Spinal cord (tissue), 9 donors: ENCODE measurements at regions not wholly inside any gene's neighbourhood (a gene's known extent, or its start where the extent isn't known, plus 50 kb on each side); places are given as distances from the start of the nearest gene placed in this dataset.

ENCODE experiments used
- DNase-seq, 6 donors: peaks; one replicate each; pipeline versions ENCODE4 v3.0.0 to v3.0.0-alpha.2; 2013 to 2015; ENCODE audit warnings: low spot score in 6 of 6, low read depth in 4 of 6
- H3K27ac ChIP-seq: one replicate; pipeline ENCODE4 v1.5.1; 2013; ENCODE audit warnings: low read depth, low read length, control low read depth
- H3K27me3 ChIP-seq: one replicate; pipeline ENCODE4 v1.6.1; 2013; ENCODE audit warnings: low read length; ENCODE audit not compliant: control insufficient read depth, insufficient read depth
- H3K36me3 ChIP-seq: one replicate; pipeline ENCODE4 v1.6.1; 2013; ENCODE audit warnings: low read length; ENCODE audit not compliant: control insufficient read depth, insufficient read depth
- H3K4me1 ChIP-seq: one replicate; pipeline ENCODE4 v1.6.1; 2013; ENCODE audit warnings: low read length; ENCODE audit not compliant: control insufficient read depth, insufficient read depth
- H3K4me3 ChIP-seq: one replicate; pipeline ENCODE4 v1.5.1; 2013; ENCODE audit warnings: low read depth, low read length, control low read depth
- H3K9me3 ChIP-seq: one replicate; pipeline ENCODE4 v1.6.1; 2013; ENCODE audit warnings: low read length; ENCODE audit not compliant: control insufficient read depth, insufficient read depth
- WGBS: methylation state at CpG from one replicate; pipeline ENCODE4 v1.1.5; 2013; ENCODE audit warnings: missing lambda C conversion rate; ENCODE audit not compliant: insufficient coverage; 5-methylcytosine and 5-hydroxymethylcytosine counted together
- donor health status: healthy.

DNA sequence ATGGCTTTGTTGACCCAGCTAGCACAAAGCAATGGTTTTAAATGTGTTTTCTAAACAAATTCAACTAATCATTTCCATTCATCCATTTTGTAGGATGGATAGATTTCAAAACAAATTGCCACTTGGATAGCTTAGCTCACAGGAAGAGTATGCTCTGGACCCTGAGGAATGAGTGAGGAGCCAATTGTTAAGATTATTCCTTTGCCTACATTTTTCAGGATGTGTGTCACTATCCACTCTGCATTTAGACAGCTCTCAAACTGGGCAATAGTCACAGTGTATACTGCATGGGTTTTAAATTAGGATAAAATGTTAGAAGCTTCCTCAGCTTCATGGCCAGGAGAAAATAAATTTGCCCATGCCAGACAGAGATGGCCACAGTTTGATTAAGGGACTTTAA, 605.6 kb upstream of the TEX47 start:
- Histone ChIP-seq H3K27ac (no peak overlapping the region), H3K4me3 (no peak overlapping the region), H3K36me3 (no peaks in the 10 kb centered on the region), H3K9me3 (no peaks in the 10 kb centered on the region), H3K27me3 (no peaks in the 10 kb centered on the region), H3K4me1 (no peaks in the 10 kb centered on the region)
- no peak for DNase-seq

DNA sequence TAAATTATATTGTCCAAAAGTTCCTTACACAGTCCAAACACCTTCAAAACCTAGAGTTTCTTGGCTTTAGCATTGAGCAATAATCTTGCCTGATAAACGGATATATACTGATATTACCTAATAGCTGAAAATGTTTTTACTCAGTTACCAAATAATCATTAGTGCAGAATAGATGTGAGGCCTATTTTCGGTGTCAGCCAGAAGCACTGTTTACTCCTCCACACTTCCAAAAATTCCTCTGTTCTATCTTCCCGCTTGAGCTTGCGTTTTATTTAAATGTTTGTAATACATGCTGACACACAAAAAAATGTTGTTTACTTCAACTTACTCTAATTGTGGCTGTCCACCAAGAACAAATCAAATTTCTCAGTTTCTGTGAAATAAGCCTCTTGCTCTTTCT, 606.2 kb upstream of the TEX47 start:
- H3K27ac ChIP-seq, result no peak overlapping the region
- no peak overlapping the region for H3K4me3 ChIP-seq
- WGBS, result no CpG with 5 or more reads among the region's 4 CpGs
- H3K36me3 ChIP-seq, result no peaks in the 10 kb centered on the region
- no peaks in the 10 kb centered on the region for H3K4me1 ChIP-seq
- no peaks in the 10 kb centered on the region for H3K27me3 ChIP-seq
- no peak for DNase-seq
- no peaks in the 10 kb centered on the region for H3K9me3 ChIP-seq

DNA sequence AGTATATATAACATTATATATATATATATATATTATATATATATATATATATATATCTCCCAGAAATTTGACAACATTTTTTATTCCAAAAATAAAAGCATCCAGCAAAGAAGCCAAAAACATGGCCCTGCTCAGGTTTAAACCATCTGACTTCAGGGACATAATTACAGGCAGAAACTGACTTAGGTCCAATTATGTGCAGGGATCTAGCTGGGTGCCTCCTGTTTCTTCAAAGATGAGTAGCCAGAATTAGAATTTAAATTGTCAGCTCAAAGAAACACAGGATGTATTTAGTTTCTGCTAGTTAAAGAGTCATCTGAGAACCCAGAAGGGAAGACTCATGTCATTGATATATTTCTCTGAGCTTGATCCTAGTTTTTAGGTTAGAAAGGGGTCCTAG, 656.4 kb upstream of the TEX47 start:
- Histone ChIP-seq H3K9me3 (no peaks in the 10 kb centered on the region), H3K4me3 (no peak overlapping the region), H3K27me3 (no peaks in the 10 kb centered on the region), H3K4me1 (no peaks in the 10 kb centered on the region), H3K36me3 (no peaks in the 10 kb centered on the region), H3K27ac (no peak overlapping the region)
- DNase-seq, result peak in 1 of 6 donors; percentile 65

DNA sequence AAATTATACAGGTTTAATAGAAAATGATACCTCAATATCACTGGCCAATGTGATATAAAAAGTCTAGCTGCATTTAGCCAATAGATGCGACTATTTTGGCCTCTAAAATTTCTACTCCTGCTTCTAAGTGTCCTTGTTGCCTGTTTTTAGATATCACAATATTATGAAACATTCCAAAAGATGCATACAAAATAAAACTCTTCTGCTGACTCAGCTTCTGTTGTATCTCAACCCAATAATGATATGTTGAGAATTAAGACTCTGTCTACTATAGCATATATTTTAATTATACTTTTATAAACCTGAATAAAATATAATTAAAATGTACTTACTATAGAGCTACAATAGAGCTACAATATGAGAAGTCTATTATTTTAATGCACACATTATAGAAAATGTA, 661.0 kb upstream of the TEX47 start:
- Histone ChIP-seq H3K9me3 (no peaks in the 10 kb centered on the region), H3K4me3 (no peak overlapping the region), H3K27ac (no peak overlapping the region), H3K36me3 (no peaks in the 10 kb centered on the region), H3K4me1 (no peaks in the 10 kb centered on the region), H3K27me3 (no peaks in the 10 kb centered on the region)
- DNase-seq, result no peak
- no CpG with 5 or more reads among the region's 1 CpG for WGBS

DNA sequence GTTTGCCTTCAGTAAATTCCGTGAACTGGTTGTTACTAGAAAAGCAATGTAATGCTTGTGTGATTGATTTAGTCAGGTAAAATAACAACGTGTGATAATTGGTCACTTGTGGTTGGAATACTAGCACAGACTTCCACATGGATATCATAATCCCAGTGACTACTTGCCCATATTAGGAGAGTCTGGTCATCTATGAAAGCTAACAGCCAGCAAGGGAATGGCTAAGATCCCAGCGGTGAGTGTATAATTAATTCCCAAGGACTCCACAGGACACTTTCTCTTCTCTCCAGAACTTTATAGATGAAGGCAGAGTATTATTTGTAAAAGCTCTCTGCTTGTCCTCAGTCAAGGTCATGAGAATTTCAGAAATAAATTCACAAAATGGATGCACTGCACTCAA, 662.6 kb upstream of the TEX47 start:
- Histone ChIP-seq H3K27me3 (no peaks in the 10 kb centered on the region), H3K36me3 (no peaks in the 10 kb centered on the region), H3K27ac (no peak overlapping the region), H3K4me1 (no peaks in the 10 kb centered on the region), H3K9me3 (no peaks in the 10 kb centered on the region), H3K4me3 (no peak overlapping the region)
- WGBS, result 86% methylated on average over 1 of the region's 3 CpGs
- peak in 1 of 6 donors; percentile 42 for DNase-seq

DNA sequence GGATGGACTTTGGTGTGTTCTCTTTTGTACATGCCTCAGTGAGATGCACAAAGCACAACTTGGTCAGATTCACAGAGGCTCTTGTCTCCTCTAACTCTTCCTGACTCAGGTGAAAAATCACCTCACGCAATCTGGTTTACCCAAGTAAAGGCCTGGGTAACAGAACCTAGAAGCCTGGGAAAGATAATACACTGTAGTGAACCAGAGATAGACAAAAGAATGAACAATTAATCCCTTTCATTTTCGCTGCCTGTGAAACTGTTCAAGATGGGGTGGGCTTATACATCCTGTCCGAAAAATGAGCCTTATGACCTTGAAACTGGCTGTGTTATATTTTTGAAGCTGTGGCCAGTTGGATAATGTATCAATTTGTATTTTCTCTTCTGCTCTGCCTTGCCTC, 678.9 kb upstream of the TEX47 start:
- Histone ChIP-seq H3K27me3 (no peaks in the 10 kb centered on the region), H3K4me1 (no peaks in the 10 kb centered on the region), H3K9me3 (no peaks in the 10 kb centered on the region), H3K27ac (no peak overlapping the region), H3K36me3 (no peaks in the 10 kb centered on the region), H3K4me3 (no peak overlapping the region)
- DNase-seq, result no peak
- no CpG with 5 or more reads among the region's 3 CpGs for WGBS

DNA sequence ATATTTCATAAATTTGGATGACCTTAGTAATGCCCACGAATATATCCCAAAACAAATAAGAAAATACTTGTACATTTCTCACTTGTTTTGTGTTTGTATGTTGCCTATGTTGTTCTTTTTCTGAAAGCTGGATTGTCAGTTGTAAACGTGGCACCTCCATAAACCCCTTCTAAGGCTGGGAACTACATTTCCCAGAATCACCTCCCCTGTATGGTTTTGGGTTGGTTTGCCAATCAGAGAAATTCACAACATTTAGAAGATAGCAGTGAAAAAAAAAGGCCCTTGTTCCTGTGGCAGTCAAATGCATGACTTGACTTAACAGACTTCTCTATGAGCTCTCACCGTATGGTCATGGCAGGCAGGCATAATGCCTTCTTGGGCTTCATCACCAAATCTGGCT, 676.3 kb upstream of the STEAP1 start:
- H3K27me3 ChIP-seq, result no peaks in the 10 kb centered on the region
- H3K36me3 ChIP-seq, result no peaks in the 10 kb centered on the region
- no peaks in the 10 kb centered on the region for H3K4me1 ChIP-seq
- no peak overlapping the region for H3K27ac ChIP-seq
- no peaks in the 10 kb centered on the region for H3K9me3 ChIP-seq
- WGBS, result 100% methylated on average over 1 of the region's 3 CpGs
- DNase-seq, result no peak
- H3K4me3 ChIP-seq, result no peak overlapping the region

DNA sequence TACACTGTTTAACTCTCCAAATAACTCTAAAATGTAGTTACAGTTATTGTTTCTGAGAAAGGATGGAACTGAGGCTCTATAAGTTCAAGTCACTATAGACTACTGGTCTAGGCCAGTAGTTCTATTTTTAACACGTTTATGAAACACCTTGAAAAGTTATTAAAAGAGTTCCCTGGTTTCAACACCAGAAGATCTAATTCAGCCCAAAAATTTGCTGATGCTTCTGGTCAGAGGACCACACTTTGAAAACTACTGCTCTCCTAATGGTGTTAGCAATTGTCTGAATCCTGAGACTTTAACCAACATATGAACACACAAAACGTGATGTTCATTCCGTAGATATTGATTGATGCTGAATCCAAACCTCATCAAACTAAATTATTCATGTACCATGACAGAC, 658.6 kb upstream of the STEAP1 start:
- Histone ChIP-seq H3K9me3 (no peaks in the 10 kb centered on the region), H3K27me3 (no peaks in the 10 kb centered on the region), H3K27ac (no peak overlapping the region), H3K36me3 (no peaks in the 10 kb centered on the region), H3K4me3 (no peak overlapping the region), H3K4me1 (no peaks in the 10 kb centered on the region)
- WGBS, result no CpG with 5 or more reads among the region's 3 CpGs
- DNase-seq, result no peak

DNA sequence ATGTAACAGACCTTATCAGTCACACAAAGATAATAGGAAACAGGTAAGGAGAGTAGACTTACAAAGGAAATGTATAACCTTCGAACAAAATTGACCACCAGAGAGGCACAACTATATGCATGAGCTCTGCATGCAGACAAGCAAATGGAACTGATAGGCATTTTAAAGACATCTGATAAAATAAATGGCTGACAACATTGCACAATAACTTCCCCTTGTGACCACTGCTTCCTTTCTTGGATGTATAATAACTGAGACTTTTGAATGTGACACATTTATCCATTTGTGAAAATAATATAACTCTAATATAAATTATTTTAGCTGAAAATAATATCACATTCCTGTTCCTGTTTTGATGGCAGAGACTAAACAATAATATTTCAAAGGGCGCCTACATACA, 654.2 kb upstream of the STEAP1 start:
- no peak for DNase-seq
- H3K27me3 ChIP-seq, result no peaks in the 10 kb centered on the region
- no peaks in the 10 kb centered on the region for H3K36me3 ChIP-seq
- H3K4me3 ChIP-seq, result no peak overlapping the region
- WGBS, result no CpG with 5 or more reads among the region's 2 CpGs
- H3K27ac ChIP-seq, result no peak overlapping the region
- H3K9me3 ChIP-seq, result no peaks in the 10 kb centered on the region
- no peaks in the 10 kb centered on the region for H3K4me1 ChIP-seq

DNA sequence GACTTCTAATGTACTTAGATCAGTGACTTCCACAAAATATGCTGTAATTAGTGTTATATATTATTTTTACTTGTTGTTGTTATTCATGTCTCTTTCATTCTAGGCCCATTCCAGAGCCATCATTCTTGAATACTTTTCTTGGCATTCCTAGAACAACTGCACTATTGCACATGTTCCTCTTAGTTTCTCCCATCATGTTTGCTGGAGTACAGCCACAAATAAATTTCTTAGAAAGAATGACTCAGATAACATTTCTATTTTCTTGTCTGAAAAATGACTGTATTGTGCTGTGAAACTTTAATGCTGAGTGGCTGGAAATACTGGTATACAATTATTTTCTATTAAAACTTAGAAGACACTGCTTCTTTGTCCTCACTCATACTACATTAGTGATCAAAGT, 651.0 kb upstream of the STEAP1 start:
- DNase-seq, result peak in 1 of 6 donors; percentile 4
- H3K4me1 ChIP-seq, result no peaks in the 10 kb centered on the region
- H3K27ac ChIP-seq, result no peak overlapping the region
- no peaks in the 10 kb centered on the region for H3K9me3 ChIP-seq
- no peaks in the 10 kb centered on the region for H3K27me3 ChIP-seq
- H3K36me3 ChIP-seq, result no peaks in the 10 kb centered on the region
- no peak overlapping the region for H3K4me3 ChIP-seq

DNA sequence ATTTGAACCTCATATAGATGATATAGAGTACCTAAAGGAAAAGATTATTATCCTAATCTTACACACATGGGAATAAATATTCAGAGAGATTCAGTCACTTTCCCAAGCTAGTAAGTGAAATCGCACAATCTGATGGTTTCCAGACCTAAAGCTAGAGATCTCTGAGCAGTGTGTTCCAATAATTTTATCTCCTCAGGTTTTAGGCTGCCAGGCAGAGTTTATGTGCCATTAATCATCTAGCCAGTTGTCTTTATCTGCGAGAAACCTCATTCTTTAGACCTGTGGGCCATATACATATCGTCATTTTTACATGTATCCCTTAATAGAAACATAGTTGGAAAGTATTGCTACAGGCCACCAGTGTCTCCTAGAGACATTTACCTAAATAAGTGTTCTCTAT, 647.2 kb upstream of the STEAP1 start:
- 100% methylated on average over 1 of the region's 3 CpGs for WGBS
- Histone ChIP-seq H3K4me1 (no peaks in the 10 kb centered on the region), H3K4me3 (no peak overlapping the region), H3K27me3 (no peaks in the 10 kb centered on the region), H3K27ac (no peak overlapping the region), H3K36me3 (no peaks in the 10 kb centered on the region), H3K9me3 (no peaks in the 10 kb centered on the region)
- DNase-seq, result no peak
